Globus pallidus (tissue), 1 donor: ENCODE measurements at regions not wholly inside any gene's neighbourhood (a gene's known extent, or its start where the extent isn't known, plus 50 kb on each side); places are given as distances from the start of the nearest gene placed in this dataset.

ENCODE experiments used
- DNase-seq: peaks from one replicate; pipeline ENCODE4 v3.0.0-alpha.2; 2015; ENCODE audit warnings: low spot score

DNA sequence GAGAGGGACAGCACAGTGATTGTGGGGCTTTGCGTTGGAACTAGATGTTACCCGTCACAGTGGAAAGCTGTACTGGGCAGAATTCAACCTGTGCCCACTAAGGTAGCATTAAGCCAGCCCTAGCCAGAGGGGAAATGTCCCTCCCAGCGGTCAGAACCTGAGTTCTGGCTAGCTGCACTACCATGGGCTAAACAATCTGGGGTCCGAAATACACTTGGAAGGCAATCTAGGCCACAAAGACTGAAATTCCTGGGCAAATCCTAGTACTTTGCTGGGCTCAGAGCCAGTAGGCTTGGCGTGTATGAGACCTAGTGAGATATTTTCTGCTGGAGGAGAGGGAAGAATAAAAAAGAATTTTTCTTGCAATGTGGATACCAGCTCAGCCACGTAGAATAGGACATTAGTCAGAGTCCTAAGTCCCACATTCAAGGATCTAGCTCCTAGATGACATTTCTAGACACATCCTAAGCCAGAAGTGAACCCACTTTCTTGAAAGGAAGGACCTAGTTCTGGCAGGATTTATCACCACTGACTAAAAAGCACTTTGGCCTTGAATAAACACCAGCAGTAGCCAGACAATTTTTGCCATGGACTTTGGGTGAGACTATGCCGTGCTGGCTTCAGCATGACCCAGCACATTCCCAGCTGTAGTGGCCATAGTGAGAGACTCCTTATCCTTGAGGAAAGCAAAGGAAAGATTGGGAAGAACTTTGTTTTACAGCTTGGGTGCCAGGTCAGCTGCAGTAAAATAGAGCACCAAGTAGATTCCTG is 618.0 kb downstream of the BRINP1 start:
- DNase-seq: no peak

DNA sequence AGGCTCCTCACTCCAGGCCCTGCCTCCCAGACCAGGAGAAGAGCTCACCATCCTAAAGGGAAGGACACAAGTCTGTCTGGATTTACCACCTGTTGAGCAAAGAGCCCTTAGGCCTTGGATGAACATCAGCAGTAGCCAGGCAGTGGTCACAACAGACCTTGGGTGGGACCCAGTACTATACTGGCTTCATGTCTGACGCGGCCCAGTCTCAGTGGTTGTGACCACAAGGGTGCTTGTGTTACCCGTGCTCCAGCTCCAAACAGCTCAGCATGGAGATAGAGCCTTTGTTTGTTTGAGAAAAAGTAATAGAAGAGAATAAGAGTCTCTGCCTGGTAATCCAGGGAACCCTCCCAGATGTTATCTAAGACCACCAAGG is 617.4 kb downstream of the BRINP1 start:
- DNase-seq: no peak

DNA sequence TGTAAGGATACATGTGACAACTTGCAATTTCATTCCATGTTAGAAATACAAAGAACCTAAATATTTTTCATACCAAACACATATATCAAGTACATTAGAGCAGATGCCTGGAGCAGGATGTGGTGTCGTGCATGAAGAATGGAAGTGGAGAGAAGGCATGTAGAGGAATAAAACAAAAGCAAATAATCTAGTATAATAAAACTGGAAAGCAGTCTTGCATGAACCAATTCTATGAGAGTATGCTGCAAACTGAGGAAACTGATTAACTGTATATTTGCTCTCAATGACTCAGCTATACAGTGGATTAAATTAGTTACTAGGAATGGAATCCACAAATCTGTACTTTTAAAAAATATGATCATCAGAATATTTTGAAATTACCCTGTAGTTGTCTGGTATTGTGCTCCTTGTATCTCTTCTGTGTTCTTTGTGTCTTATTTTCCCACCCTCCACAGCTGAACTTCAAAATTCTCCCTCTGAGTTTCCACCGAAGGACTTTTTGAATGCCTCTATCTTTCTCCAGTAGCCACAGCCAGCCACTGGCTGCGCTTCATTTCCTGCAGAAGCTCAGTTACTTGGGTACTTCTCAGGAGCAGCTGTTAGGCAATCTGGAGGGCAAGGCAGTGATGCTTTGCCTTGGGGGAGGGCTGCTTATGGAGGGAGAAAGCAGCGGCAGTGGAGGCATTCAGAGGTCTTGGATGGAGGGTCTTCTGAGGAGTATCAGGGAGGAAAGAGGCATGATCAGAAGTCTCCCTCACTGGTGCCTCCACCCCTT is 608.0 kb downstream of the BRINP1 start:
- no peak for DNase-seq

DNA sequence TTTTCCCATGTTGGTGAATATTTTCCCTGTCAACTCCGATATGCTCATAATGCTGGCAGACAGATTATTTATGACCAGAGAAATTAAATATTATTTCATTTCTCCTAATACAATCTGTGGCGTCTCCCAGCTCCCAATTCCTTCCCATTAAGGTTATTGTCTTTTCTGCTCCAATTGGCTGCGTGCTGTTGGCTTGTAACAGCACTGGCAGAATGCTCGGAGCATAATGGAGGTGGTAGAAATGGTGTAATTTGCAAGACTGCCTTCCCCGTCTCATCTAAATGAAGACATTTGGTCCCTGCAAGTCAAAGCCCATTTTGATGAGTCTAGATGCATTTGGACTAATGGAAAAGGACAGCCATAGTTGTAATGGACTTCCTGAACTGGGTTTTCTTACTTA is 601.7 kb downstream of the BRINP1 start:
- no peak for DNase-seq

DNA sequence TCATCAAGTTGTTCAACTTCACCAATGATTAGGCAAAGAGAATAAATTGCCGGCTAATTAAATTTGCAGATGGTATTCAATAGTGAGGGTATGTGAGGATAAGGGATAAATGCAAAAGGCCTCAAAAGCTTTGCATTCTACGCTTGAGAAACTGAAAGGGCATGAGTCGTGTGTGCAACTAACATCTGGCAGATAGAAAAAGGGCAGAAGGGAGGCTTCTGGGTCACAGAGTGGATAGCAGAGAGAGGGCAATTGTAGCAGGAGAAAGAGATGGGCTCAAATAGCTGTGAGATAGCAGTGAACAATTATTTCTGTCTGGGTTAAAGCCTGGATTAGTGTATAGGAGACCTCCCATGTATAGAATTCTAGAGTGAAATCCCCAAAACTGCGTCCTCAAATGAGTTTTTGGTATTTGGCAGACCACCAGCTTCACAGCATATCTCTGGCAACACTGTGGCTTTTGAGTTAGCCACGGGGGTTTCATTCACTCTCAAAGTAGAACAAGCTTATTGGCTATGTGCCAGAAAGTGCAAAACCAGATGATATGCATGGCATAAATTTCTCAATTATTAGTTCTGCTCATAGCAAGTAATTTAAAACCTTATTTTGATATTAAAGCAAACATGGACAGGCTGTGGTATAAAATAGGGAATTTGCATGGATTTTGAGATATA is 586.3 kb downstream of the BRINP1 start:
- no peak for DNase-seq

DNA sequence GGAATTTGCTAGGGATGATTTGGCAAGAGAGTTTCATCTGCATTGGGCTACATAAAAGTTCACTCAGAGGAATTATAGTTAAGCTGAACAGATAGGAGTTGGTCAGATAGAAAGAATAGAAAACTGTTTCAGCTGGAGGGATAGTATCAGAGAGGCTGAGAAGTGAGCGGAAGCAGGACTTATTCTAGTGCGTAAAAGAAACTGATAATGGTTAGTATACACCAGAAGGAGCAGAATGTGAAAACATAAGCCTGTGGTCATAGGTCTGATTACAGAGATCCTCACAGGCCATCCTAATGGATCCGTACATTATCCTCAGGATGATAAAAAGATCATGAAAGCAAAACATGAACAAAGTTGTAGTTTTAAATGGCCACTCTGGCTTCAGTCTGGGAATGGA is 585.2 kb downstream of the BRINP1 start:
- DNase-seq: no peak

DNA sequence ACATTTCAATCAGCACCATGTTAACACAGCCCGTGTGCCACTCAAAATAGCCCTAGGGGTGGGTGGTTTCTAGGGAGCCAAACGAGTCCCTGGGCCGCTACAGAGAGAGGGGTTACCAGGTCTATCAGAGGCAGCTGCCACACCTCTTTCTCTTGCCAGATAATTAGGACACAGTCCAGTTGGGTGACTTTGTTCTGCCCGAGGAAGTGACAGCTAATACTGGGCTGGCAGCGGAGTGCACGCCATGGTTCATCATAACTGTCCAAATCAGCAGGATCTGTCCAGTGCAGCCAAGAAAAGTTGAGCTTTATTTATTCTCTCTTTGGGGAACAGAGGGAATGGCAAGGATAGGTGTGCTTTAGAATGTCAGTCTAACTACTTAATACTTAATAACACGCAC is 583.8 kb downstream of the BRINP1 start:
- DNase-seq: no peak

DNA sequence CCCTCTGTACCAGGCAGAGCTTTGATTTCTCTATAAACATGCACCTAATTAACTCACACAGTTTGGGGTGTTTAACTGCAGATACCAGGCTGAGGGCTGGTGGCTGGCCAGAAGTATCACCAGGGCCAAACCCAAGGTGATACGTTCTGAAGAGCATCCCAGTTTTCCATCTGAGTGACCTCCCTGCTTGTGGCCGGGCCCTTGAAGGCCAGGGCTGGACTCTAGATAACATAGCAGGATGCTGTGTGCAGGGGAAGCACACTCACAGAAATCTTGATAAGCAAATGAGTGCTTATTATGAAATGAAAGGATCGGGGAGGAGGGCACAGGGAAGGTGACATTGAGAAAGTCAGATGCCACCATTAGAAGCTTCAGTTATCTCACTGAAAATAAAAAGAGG is 582.4 kb downstream of the BRINP1 start:
- DNase-seq: no peak

DNA sequence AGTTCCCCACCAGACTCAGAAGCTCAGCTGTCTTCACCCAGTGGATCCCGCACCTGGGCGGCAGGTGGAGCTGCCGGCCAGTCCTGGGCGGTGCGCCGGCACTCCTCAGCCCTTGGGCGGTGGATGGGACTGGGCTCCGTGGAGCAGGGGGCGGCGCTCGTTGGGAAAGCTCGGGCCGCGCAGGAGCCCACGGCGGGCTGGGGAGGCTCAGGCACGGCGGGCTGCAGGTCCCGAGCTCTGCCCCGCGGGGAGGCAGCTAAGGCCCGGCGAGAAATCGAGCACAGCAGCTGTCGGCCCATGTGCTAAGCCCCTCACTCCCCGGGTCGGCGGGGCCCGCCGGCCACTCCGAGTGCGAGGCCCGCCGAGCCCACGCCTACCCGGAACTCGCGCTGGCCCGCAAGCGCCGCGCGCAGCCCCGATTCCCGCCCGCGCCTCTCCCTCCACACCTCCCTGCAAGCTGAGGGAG is 560.0 kb downstream of the BRINP1 start:
- DNase-seq: no peak

DNA sequence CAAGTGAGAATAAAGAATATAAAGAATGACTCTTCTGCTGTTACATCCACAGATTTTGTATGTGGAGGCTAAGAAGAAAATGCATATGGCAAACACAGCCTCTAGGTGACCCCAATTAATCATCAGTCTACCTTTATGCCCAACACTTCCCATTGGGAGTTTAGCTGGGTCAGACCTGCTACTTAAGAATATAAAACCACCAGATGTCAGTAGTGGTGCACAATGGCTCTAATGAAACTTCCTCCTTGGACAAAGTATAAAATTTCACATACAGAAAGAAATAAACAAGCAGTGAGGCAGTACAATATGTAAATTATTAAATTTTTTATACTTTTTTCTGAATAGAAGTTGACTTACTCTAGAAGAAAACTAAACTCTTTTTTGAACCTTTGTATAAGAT is 539.9 kb downstream of the BRINP1 start:
- no peak for DNase-seq

DNA sequence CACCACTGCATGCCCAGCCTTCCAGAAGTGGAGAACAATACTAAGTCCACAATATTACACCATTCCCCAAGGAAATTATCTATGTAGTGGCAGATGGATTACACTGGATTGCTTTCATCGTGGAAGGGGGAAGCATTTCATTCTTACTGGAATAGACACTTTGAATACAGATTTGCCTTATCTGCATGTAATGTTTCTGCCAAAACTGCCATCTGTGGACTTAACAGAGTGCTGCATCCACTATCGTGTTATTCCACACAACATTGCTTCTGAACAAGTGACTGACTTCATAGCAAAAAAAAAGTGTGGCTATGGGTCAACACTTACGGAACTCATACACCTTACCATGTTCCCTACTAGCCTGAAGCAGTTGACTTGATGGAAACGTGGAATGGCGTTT is 536.9 kb downstream of the BRINP1 start:
- DNase-seq: no peak

DNA sequence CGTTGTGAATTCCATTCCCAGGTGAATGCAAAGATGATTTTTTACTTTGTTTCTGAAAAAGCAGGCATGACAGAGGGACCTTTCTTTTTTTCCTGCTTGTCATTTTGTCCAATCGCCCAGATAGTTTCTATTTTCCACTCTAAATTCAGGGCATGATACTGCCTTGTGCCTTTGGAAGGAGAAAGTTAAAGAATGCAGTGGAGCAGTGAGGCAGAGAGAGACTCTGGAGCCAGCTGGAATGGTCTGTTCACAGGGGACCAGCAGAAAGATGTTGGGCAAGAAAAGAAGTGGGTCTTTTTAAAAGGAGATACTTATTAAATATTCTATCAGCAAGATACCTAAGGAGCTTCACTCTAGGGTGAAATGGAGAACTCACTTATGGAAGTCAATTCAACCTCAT is 532.3 kb downstream of the BRINP1 start:
- DNase-seq: peak; percentile 12

DNA sequence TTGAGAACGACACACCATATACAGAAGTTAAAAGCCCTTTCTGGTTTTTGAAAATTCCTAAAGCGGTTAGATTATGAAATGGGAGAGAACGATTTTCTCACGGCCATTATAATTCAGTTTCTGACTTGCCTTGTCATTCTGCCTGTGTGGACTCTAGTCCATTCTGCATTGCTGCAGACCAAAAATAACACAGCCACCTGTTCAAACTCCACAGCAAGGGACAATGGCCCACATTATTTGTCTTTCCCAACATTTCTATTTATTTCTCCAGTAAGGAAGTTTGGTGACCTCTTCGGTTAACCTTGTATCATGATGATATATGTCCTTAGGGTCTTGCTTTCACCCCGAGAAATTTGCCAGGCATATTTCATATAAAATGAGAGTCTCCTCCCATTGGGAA is 497.7 kb downstream of the BRINP1 start:
- no peak for DNase-seq

DNA sequence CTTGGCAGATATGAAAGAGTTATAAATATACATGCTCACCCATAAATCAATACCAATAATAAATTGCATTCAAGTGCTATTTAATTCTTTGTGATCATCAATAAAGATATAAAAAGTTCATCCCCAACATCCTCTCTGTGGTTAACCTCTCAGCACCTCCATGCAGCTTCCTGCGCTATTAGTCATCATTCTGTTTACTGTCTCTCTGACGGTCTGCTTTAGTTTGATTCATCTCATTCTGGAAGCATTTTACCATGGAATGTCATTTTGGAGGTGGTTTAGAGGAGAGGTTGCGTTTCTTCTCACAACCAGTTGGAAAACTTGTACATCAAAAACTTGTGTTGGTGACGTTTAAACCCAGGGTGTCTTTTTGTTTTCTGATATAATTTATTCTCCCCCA is 486.6 kb downstream of the BRINP1 start:
- no peak for DNase-seq

DNA sequence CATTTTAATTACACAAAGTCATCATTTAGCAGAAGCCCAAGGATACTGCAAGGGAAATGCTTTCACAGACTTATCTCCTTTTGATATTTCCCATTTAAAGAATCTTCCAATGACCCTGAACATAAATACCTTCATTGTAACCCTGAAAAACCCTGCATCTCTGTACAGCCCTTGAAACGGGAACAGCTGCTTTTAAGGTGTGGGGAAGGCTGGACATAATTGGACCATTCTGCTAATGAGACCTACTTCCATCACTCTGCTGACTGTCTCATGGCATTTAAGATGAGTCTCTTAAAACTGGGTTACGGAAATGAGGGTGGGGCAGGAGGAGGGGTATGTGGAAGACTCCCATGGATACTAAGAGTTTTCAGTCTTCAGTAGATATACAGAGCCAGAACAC is 485.8 kb downstream of the BRINP1 start:
- no peak for DNase-seq

DNA sequence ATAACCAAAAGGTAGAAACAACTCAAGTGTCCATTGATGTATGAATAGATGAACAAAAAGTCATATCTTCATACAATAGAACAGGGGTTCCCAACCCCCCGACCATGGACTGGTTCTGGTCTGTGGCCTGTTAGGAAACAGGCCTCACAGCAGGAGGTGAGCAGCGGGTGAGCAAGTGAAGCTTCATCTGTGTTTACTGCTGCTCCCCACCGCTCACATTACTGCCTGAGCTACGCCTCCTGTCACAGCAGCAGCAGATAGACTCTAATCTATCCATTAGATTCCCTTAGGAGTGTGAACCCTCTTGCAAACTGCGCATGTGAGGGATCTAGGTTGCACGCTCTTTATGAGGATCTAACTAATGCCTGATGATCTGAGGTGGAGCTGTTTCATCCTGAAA is 478.0 kb downstream of the BRINP1 start:
- DNase-seq: no peak

DNA sequence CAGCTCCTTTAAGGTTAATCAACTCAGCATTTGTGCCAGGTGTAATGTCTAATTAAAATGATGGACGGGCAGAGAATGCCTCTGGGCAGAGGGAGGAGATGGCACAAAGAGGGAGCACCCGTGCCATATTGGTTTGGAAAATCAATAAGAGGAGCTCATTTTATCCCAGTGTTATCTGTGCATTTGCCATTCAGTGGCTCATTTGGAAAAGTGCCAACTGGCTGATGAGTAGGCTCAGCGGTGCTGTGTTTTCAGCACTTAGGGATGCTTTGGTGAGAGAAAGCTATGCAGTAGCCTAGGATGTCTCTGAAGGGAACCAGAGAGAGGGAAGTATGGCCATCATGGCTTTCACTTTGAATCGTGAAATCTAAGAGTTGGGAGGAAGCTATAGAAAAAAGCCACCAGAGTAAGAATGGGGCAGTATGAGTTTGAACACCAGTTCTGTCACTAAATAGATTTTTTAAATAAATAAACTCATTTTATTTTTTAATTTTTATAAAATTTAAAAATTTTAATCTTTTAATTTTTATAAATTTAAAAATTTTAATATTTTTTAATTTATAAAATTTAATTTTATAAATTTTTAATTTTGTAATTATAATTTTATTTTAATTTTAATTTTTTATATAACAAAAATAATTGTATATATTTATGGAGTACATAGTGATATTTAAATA is 472.8 kb downstream of the BRINP1 start:
- no peak for DNase-seq

DNA sequence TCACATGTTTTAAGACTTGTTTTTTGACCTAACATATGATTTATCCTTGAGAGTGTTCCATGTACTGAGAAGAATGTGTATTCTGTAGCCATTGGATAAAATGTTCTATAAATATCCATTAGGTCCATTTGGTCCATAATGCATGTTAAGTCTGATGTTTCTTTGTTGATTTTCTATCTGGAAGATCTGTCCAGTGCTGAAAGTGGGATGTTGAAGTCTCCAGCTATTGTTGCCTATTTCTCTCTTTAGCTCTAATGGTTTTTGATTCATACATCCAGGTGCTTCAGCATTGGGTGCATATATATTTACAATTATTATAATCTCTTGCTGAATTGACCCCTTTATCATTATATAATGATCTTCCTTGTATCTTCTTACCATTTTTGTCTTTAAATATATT is 451.1 kb downstream of the BRINP1 start:
- no peak for DNase-seq

DNA sequence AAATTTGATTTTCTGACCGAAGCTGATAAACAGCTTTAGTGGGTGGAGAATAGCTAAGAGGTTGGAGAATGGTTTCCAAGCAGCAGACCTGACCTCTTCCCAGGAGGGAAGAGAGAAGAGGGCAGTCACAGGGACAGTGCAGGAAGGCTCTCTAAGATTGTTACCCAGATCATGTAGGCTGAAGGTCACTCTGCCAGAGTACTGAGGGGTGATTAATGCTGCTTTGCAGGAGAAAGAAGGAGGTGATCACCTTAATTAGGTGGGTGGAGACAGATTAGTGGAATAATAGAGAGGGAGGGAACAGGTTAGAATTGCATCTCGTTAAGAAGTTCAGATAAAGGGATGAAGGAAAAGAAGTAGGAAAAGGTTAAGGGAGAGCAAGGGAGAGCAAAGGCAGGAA is 440.5 kb downstream of the BRINP1 start:
- DNase-seq: no peak

DNA sequence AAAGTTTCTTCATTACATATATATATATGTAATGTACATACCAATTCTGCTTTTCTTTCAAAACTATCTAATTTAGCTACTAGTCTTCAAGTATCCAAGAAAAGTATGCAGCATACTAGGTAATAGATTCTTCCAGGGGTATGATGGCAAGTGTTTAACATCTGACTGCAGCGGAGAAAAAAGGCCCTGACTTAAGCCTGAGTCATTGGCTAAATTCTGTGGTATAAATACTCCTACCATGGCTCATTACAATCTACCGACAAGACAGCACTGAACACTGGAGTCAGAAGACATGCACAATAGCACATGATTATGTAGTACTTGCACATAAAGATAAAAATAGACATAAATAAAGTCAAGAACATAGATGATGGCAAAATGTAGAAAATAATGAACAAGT is 439.9 kb downstream of the BRINP1 start:
- DNase-seq: no peak

DNA sequence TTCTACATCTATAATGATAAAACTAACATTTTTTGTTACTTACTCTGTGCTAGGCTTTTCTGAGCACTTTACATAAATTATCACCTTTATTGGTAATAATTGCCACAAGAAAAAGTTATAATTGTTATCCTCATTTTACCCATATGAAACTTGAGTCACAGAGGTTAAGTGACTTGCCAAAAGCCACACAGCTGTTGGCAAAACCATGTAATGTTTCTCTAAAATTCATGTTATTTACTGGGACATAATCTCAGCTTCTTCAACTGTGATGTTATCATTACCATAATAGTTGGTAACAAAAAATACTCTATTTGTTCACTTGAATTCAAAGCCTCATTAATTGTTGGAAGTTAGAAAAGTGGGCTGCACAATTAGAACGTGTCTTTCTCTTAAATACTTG is 437.3 kb downstream of the BRINP1 start:
- DNase-seq: no peak

DNA sequence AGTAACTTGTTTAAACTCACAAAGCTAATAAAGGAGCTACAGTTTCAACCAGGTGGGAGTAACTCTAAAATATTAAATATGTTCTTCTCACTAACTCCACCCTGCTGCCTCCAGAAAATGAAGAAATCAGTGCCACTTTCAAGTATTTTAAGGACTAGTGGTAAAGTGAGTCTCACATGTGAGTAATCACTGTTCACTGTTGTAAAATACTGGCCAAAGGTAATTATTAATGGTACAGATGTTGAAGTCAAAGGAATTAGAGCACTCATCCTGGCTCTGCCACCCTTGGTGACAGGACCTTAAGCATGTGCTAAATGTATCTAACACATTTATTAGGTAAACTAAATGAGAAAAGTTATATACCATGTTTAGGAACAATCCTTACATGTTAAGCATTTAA is 430.7 kb downstream of the BRINP1 start:
- no peak for DNase-seq

DNA sequence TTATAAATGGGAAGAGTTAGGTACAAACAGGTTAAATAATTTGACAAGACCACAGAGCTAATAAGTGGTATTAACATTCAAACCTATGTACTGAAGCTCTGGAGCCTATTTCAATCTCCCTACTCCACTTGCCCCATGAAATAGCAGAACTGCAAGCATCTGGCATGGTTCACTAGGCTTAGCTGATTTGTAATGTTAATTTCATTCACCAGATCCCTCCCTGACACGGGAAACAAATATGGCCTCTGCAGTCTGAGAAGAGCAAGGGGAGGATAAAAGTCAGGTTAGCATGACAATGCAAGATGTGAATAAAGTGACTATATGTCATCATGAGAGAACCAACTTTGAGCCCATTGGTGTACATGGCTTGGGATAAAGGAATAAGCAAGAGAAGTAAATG is 428.8 kb downstream of the BRINP1 start:
- no peak for DNase-seq
